ENCODE measurements at regions not wholly inside any gene's neighbourhood (a gene's known extent, or its start where the extent isn't known, plus 50 kb on each side); places are given as distances from the start of the nearest gene placed in this dataset.

GRCh38 chr2:193024791-193025190, 830.1 kb upstream of the TMEFF2 start:
- no peak for TF ChIP-seq POLR2AphosphoS5 (IDR thresholded peaks at IDR 0.05)
- TF ChIP-seq, protein P1, sequence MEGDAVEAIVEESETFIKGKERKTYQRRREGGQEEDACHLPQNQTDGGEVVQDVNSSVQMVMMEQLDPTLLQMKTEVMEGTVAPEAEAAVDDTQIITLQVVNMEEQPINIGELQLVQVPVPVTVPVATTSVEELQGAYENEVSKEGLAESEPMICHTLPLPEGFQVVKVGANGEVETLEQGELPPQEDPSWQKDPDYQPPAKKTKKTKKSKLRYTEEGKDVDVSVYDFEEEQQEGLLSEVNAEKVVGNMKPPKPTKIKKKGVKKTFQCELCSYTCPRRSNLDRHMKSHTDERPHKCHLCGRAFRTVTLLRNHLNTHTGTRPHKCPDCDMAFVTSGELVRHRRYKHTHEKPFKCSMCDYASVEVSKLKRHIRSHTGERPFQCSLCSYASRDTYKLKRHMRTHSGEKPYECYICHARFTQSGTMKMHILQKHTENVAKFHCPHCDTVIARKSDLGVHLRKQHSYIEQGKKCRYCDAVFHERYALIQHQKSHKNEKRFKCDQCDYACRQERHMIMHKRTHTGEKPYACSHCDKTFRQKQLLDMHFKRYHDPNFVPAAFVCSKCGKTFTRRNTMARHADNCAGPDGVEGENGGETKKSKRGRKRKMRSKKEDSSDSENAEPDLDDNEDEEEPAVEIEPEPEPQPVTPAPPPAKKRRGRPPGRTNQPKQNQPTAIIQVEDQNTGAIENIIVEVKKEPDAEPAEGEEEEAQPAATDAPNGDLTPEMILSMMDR (IDR thresholded peaks at IDR 0.05) = no peak
- no peak for TF ChIP-seq POLR2A (IDR thresholded peaks at IDR 0.05)
- TF ChIP-seq EP300 (IDR thresholded peaks at IDR 0.05) = no peak
- 87 to 89% methylated on average over 1 of the region's 1 CpG for WGBS, 2 donors
- no peak overlapping the region for H3K27ac ChIP-seq
- H3K4me3 ChIP-seq = no peak overlapping the region
- H3K36me3 ChIP-seq = no peaks in the 10 kb centered on the region
- no peaks in the 10 kb centered on the region for H3K27me3 ChIP-seq
- H3K4me1 ChIP-seq = no peaks in the 10 kb centered on the region
- intact Hi-C loops (cut with DNase I) = no loop called here
- no peaks in the 10 kb centered on the region for H3K9me3 ChIP-seq
- no peak for DNase-seq

GRCh38 chr2:193011870-193012269, 817.1 kb upstream of the TMEFF2 start:
- no peaks in the 10 kb centered on the region for H3K9me3 ChIP-seq
- no peaks in the 10 kb centered on the region for H3K36me3 ChIP-seq
- 92 to 93% methylated on average over 1 of the region's 1 CpG for WGBS, 2 donors
- intact Hi-C loops (cut with DNase I) = no loop called here
- no peak for DNase-seq
- no peak overlapping the region for H3K4me3 ChIP-seq
- no peak overlapping the region for H3K27ac ChIP-seq
- no peak for TF ChIP-seq EP300 (IDR thresholded peaks at IDR 0.05)
- TF ChIP-seq POLR2AphosphoS5 (IDR thresholded peaks at IDR 0.05) = no peak
- TF ChIP-seq, protein P1 (IDR thresholded peaks at IDR 0.05) = no peak
- no peak for TF ChIP-seq POLR2A (IDR thresholded peaks at IDR 0.05)
- no peaks in the 10 kb centered on the region for H3K27me3 ChIP-seq
- H3K4me1 ChIP-seq = no peaks in the 10 kb centered on the region

- intact Hi-C loops (cut with DNase I) = no loop called here
- H3K36me3 ChIP-seq = no peaks in the 10 kb centered on the region
- 64 to 83% methylated on average over 4 of the region's 4 CpGs for WGBS, 2 donors
Observed at GRCh38 chr2:192993059-192993458, 798.3 kb upstream of the TMEFF2 start.

DNA sequence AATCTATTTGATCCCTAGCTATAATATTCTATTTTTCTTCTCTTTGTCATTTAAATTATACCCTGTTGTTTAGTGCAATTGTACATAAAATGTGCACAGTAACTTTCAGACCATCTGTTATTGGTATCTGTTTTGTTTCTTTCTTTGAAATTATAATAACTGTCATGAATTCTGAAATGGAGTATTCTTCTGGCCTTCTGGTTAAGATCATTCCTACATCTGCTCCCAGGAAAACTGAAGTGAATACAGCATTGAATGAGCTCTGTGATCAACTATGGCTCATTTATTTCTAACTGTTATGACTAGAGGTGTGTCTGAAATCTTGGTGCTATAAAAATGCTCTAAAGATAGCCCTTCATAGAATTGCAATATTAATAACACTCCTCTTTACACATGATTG, 788.4 kb upstream of the TMEFF2 start:
- Histone ChIP-seq H3K9me3 (no peaks in the 10 kb centered on the region), H3K4me3 (no peak overlapping the region), H3K4me1 (no peaks in the 10 kb centered on the region), H3K27me3 (no peaks in the 10 kb centered on the region), H3K27ac (no peak overlapping the region), H3K36me3 (no peaks in the 10 kb centered on the region)
- no peak for TF ChIP-seq POLR2A (IDR thresholded peaks at IDR 0.05)
- TF ChIP-seq POLR2AphosphoS5 (IDR thresholded peaks at IDR 0.05) = peak in 1 of 4 donors; percentile 21
- TF ChIP-seq EP300 (IDR thresholded peaks at IDR 0.05) = no peak
- TF ChIP-seq, protein P1 (IDR thresholded peaks at IDR 0.05) = no peak
- intact Hi-C loops (cut with DNase I) = no loop called here
- no peak for DNase-seq

More at GRCh38 chr2:192993059-192993458, 798.3 kb upstream of the TMEFF2 start:
- TF ChIP-seq EP300 (IDR thresholded peaks at IDR 0.05) (no peak), POLR2AphosphoS5 (IDR thresholded peaks at IDR 0.05) (no peak), POLR2A (IDR thresholded peaks at IDR 0.05) (no peak)
- TF ChIP-seq, protein P1 (IDR thresholded peaks at IDR 0.05) = no peak
- Histone ChIP-seq H3K4me3 (no peak overlapping the region), H3K4me1 (no peaks in the 10 kb centered on the region), H3K27me3 (no peaks in the 10 kb centered on the region), H3K9me3 (no peaks in the 10 kb centered on the region), H3K27ac (no peak overlapping the region)
- DNase-seq = no peak

DNA sequence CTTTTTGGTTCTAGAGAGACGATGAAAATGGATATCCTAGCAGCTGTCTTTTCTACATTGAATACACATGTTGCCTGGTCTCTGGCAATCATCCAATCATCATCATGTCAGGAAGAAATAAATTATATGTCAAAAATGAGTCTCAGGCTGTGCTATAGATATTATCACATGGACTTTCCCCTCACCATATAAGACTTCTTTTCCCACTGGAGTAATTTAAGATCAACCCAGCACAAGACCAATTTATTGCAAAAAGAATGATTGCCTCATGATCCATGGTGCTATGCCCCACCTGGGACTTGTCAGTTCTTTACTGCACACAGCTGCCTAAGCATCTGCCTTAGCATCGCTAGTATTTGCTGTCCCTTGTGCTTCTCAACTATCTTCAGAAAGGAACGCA, 783.7 kb upstream of the TMEFF2 start:
- Histone ChIP-seq H3K9me3 (no peaks in the 10 kb centered on the region), H3K27me3 (no peaks in the 10 kb centered on the region), H3K27ac (no peak overlapping the region), H3K36me3 (no peaks in the 10 kb centered on the region), H3K4me3 (no peak overlapping the region), H3K4me1 (no peaks in the 10 kb centered on the region)
- intact Hi-C loops (cut with DNase I) = no loop called here
- DNase-seq = no peak
- WGBS, 2 donors = 69 to 79% methylated on average over 3 of the region's 3 CpGs
- TF ChIP-seq POLR2AphosphoS5 (IDR thresholded peaks at IDR 0.05) (no peak), POLR2A (IDR thresholded peaks at IDR 0.05) (no peak), EP300 (IDR thresholded peaks at IDR 0.05) (no peak)
- TF ChIP-seq, protein P1 (IDR thresholded peaks at IDR 0.05) = no peak

All from sigmoid colon (tissue), 6 donors.